ENCODE measurements at regions not wholly inside any gene's neighbourhood (a gene's known extent, or its start where the extent isn't known, plus 50 kb on each side); places are given as distances from the start of the nearest gene placed in this dataset.

- peaks cover 0 to 14% (median 12%) of the 10 kb centered on the region in 3 donors for H3K36me3 ChIP-seq
- H3K27ac ChIP-seq = no peak overlapping the region
- no peak for TF ChIP-seq CTCF (IDR thresholded peaks at IDR 0.05)
- intact Hi-C loops (cut with DNase I; ENCODE audit: low total_unique reads) = no loop called here
- DNase-seq = no peak
- no peaks in the 10 kb centered on the region for H3K9me3 ChIP-seq
- H3K4me1 ChIP-seq = peaks cover 0 to 12% (median 3%) of the 10 kb centered on the region in 4 donors
- H3K27me3 ChIP-seq = no peaks in the 10 kb centered on the region
- H3K4me3 ChIP-seq = no peak overlapping the region
Measured at GRCh38 chr7:112889268-112889667, 99.1 kb upstream of the TMEM168 start.

GRCh38 chr7:112888781-112889180 is 98.6 kb upstream of the TMEM168 start:
- Histone ChIP-seq H3K4me1 (peaks cover 0 to 16% (median 3%) of the 10 kb centered on the region in 4 donors), H3K27ac (no peak overlapping the region), H3K27me3 (no peaks in the 10 kb centered on the region), H3K36me3 (peaks cover 0 to 11% (median 9%) of the 10 kb centered on the region in 3 donors), H3K9me3 (no peaks in the 10 kb centered on the region), H3K4me3 (no peak overlapping the region)
- TF ChIP-seq CTCF (IDR thresholded peaks at IDR 0.05) = no peak
- intact Hi-C loops (cut with DNase I; ENCODE audit: low total_unique reads) = no loop called here
- DNase-seq = no peak

GRCh38 chr7:112887976-112888375 is 97.8 kb upstream of the TMEM168 start:
- no peaks in the 10 kb centered on the region for H3K9me3 ChIP-seq
- no peak overlapping the region for H3K27ac ChIP-seq
- H3K36me3 ChIP-seq = peaks cover 0 to 4% (median under 1%) of the 10 kb centered on the region in 3 donors
- H3K27me3 ChIP-seq = no peaks in the 10 kb centered on the region
- TF ChIP-seq CTCF (IDR thresholded peaks at IDR 0.05) = no peak
- no peak for DNase-seq
- H3K4me3 ChIP-seq = no peak overlapping the region
- intact Hi-C loops (cut with DNase I; ENCODE audit: low total_unique reads) = no loop called here
- peaks cover 0 to 24% (median 4%) of the 10 kb centered on the region in 4 donors for H3K4me1 ChIP-seq

GRCh38 chr7:112887337-112887736 is 97.1 kb upstream of the TMEM168 start:
- H3K36me3 ChIP-seq = no peaks in the 10 kb centered on the region
- intact Hi-C loops (cut with DNase I; ENCODE audit: low total_unique reads) = no loop called here
- no peak overlapping the region for H3K4me3 ChIP-seq
- DNase-seq = no peak
- TF ChIP-seq CTCF (IDR thresholded peaks at IDR 0.05) = no peak
- no peaks in the 10 kb centered on the region for H3K9me3 ChIP-seq
- H3K4me1 ChIP-seq = peaks cover 0 to 25% (median 4%) of the 10 kb centered on the region in 4 donors
- H3K27ac ChIP-seq = no peak overlapping the region
- H3K27me3 ChIP-seq = no peaks in the 10 kb centered on the region

- H3K36me3 ChIP-seq = no peaks in the 10 kb centered on the region
- TF ChIP-seq CTCF (IDR thresholded peaks at IDR 0.05) = no peak
- H3K4me1 ChIP-seq = peaks cover 0 to 25% (median 5%) of the 10 kb centered on the region in 4 donors
- no peak overlapping the region for H3K27ac ChIP-seq
- DNase-seq = no peak
- H3K27me3 ChIP-seq = no peaks in the 10 kb centered on the region
- no peaks in the 10 kb centered on the region for H3K9me3 ChIP-seq
- H3K4me3 ChIP-seq = no peak overlapping the region
- intact Hi-C loops (cut with DNase I; ENCODE audit: low total_unique reads) = no loop called here
Measured at GRCh38 chr7:112886208-112886607, 96.0 kb upstream of the TMEM168 start.

- Histone ChIP-seq H3K9me3 (no peaks in the 10 kb centered on the region), H3K27me3 (no peaks in the 10 kb centered on the region), H3K36me3 (no peaks in the 10 kb centered on the region), H3K4me1 (peaks cover 0 to 21% (median 5%) of the 10 kb centered on the region in 4 donors), H3K27ac (no peak overlapping the region), H3K4me3 (no peak overlapping the region)
- DNase-seq = no peak
- intact Hi-C loops (cut with DNase I; ENCODE audit: low total_unique reads) = no loop called here
- TF ChIP-seq CTCF (IDR thresholded peaks at IDR 0.05) = no peak
Measured at GRCh38 chr7:112882991-112883390, 92.8 kb upstream of the TMEM168 start.
